SH-SY5Y (cell line): ENCODE measurements at regions not wholly inside any gene's neighbourhood (a gene's known extent, or its start where the extent isn't known, plus 50 kb on each side); places are given as distances from the start of the nearest gene placed in this dataset.

Experiments
- GATA2 ChIP-seq: IDR thresholded peaks from 2 replicates; pipeline ENCODE4 v1.6.1; 2011; ENCODE audit warnings: mild to moderate bottlenecking, low read depth, low read length
- GATA3 ChIP-seq: IDR thresholded peaks from 2 replicates; pipeline ENCODE4 v1.6.1; 2011; ENCODE audit warnings: low read depth, mild to moderate bottlenecking, low read length, moderate library complexity

GRCh38 chr12:59304077-59304721 is 291.6 kb upstream of the SLC16A7 start:
- TF ChIP-seq GATA3 (no peak), GATA2 (no peak)
